ENCODE measurements at regions not wholly inside any gene's neighbourhood (a gene's known extent, or its start where the extent isn't known, plus 50 kb on each side); places are given as distances from the start of the nearest gene placed in this dataset.

GRCh38 chr14:98958632-98959031 is 313.4 kb downstream of the BCL11B start:
- no peak for TF ChIP-seq RAD21 (IDR thresholded peaks at IDR 0.05; ENCODE audit: low read depth)
- TF ChIP-seq MAX (IDR thresholded peaks at IDR 0.05), result no peak
- no peak for TF ChIP-seq ZBTB7A (IDR thresholded peaks at IDR 0.05; ENCODE audit: low read depth)
- no peak for TF ChIP-seq FOXM1 (IDR thresholded peaks at IDR 0.05; ENCODE audit: borderline replicate concordance, low read depth)
- no peak for TF ChIP-seq EP300 (IDR thresholded peaks at IDR 0.05; ENCODE audit: borderline replicate concordance)

GRCh38 chr14:98959410-98959809 is 312.6 kb downstream of the BCL11B start:
- TF ChIP-seq TAF1 (IDR thresholded peaks at IDR 0.05; ENCODE audit: low read depth) (no peak), TEAD4 (IDR thresholded peaks at IDR 0.05) (no peak), EP300 (IDR thresholded peaks at IDR 0.05; ENCODE audit: borderline replicate concordance) (no peak), ZBTB7A (IDR thresholded peaks at IDR 0.05; ENCODE audit: low read depth) (no peak), REST (IDR thresholded peaks at IDR 0.05; ENCODE audit: low read depth) (no peak)

- TF ChIP-seq TCF12 (IDR thresholded peaks at IDR 0.05; ENCODE audit: low read depth), result no peak
- TF ChIP-seq USF1 (IDR thresholded peaks at IDR 0.05), result no peak
- TF ChIP-seq CREB1 (IDR thresholded peaks at IDR 0.05; ENCODE audit: low read depth), result no peak
- no peak for TF ChIP-seq FOXM1 (IDR thresholded peaks at IDR 0.05; ENCODE audit: borderline replicate concordance, low read depth)
- TF ChIP-seq NFIC (IDR thresholded peaks at IDR 0.05), result no peak
- no peak for TF ChIP-seq EGR1 (IDR thresholded peaks at IDR 0.05)
Observed at GRCh38 chr14:98959958-98960616, 311.9 kb downstream of the BCL11B start.

GRCh38 chr14:98960617-98961013 is 311.4 kb downstream of the BCL11B start:
- TF ChIP-seq FOXM1 (IDR thresholded peaks at IDR 0.05; ENCODE audit: borderline replicate concordance, low read depth), result no peak
- TF ChIP-seq TCF12 (IDR thresholded peaks at IDR 0.05; ENCODE audit: low read depth), result no peak
- no peak for TF ChIP-seq EGR1 (IDR thresholded peaks at IDR 0.05)
- TF ChIP-seq TEAD4 (IDR thresholded peaks at IDR 0.05), result no peak
- no peak for TF ChIP-seq CREB1 (IDR thresholded peaks at IDR 0.05; ENCODE audit: low read depth)
- no peak for TF ChIP-seq NFIC (IDR thresholded peaks at IDR 0.05)
- no peak for TF ChIP-seq YY1 (IDR thresholded peaks at IDR 0.05; ENCODE audit: low read depth)
- TF ChIP-seq CEBPB (IDR thresholded peaks at IDR 0.05), result no peak
- no peak for TF ChIP-seq USF1 (IDR thresholded peaks at IDR 0.05)
- no peak for TF ChIP-seq REST (IDR thresholded peaks at IDR 0.05; ENCODE audit: low read depth)
- TF ChIP-seq TAF1 (IDR thresholded peaks at IDR 0.05; ENCODE audit: low read depth), result no peak

- TF ChIP-seq REST (IDR thresholded peaks at IDR 0.05; ENCODE audit: low read depth) (no peak), ZBTB7A (IDR thresholded peaks at IDR 0.05; ENCODE audit: low read depth) (no peak)
Observed at GRCh38 chr14:98961191-98961590, 310.8 kb downstream of the BCL11B start.

GRCh38 chr14:98962118-98962517 is 309.9 kb downstream of the BCL11B start:
- TF ChIP-seq EGR1 (IDR thresholded peaks at IDR 0.05), result no peak
- no peak for TF ChIP-seq MAX (IDR thresholded peaks at IDR 0.05)
